HCT116 (cell line): ENCODE measurements at regions not wholly inside any gene's neighbourhood (a gene's known extent, or its start where the extent isn't known, plus 50 kb on each side); places are given as distances from the start of the nearest gene placed in this dataset.

Experiments used
- ATAC-seq: fragments of 200-7000 bp; cut with Tn5 transposase; 2 replicates; pipeline ENCODE4 v1.9.1; 2020; ENCODE audit warnings: mild to moderate bottlenecking, moderate library complexity
- BruUV-seq: library from RNA; stranded (reverse); fragments of 400-500 nt; replicated peaks from 2 replicates; lab custom pipeline; 2021; lab: Mats Ljungman, UMichigan
- CTCF ChIA-PET: fragments of 300-600 bp; sonication (Branson Sonifier 250); formaldehyde crosslinking; loops from one replicate; lab custom pipeline; 2021; ENCODE audit warnings: antibody characterized with exemption; lab: Charles Lee
- POLR2A ChIA-PET: fragments of 300-600, 350-600 bp; sonication (Branson Sonifier 250); formaldehyde crosslinking; loops from one replicate; lab custom pipeline; 2021; ENCODE audit warnings: antibody characterized with exemption; lab: Charles Lee
- RAD21 ChIA-PET, 2 experiments: fragments of 300-600 bp; sonication (Branson Sonifier 250); formaldehyde crosslinking; loops; one replicate each; lab custom pipeline; 2023; ENCODE audit warnings: low total read pairs in 2 of 2; ENCODE audit not compliant: uncharacterized antibody in 2 of 2, unreplicated experiment in 2 of 2, low non-redundant PET in 1 of 2; lab: Charles Lee
- DNase-seq: peaks from one replicate; pipeline ENCODE4 v3.0.0-alpha.2; 2010; ENCODE audit warnings: low read depth, low spot score
- H2AFZ ChIP-seq: fragments of 200-600 bp; shearing (Covaris generic), sonication (generic); 2 replicates; pipeline ENCODE4 v1.6.1; 2017; ENCODE audit warnings: low read depth, mixed run types, mixed read lengths, antibody characterized with exemption, low read length; ENCODE audit not compliant: poor library complexity, severe bottlenecking
- H3K27ac ChIP-seq: 2 replicates; pipeline ENCODE4 v1.5.1; 2012; ENCODE audit warnings: low read depth, low read length
- H3K27me3 ChIP-seq: fragments of 200-600 bp; sonication (generic); 2 replicates; pipeline ENCODE4 v1.6.1; 2016; ENCODE audit warnings: mixed run types, low read length, mixed read lengths; ENCODE audit not compliant: insufficient read depth
- H3K36me3 ChIP-seq, 2 experiments: fragments of 200-500 bp in 1 of 2; fragments of 200-600 bp in 1 of 2; sonication (Bioruptor generic) in 1 of 2; sonication (generic) in 1 of 2; 2 replicates each; pipeline versions ENCODE4 v1.5.1 to v1.6.1; 2014 to 2016; ENCODE audit warnings: low read length in 2 of 2, inconsistent platforms in 1 of 2, mixed read lengths in 1 of 2, mixed run types in 1 of 2; ENCODE audit not compliant: insufficient read depth in 2 of 2, control insufficient read depth in 1 of 2
- H3K4me1 ChIP-seq, 2 experiments: fragments of 200-600 bp in 1 of 2; sonication (generic) in 1 of 2; 2 replicates each; pipeline versions ENCODE4 v1.5.1 to v1.6.1; 2012 to 2017; ENCODE audit warnings: low read length in 2 of 2, inconsistent platforms in 1 of 2, mild to moderate bottlenecking in 1 of 2, mixed read lengths in 1 of 2, mixed run types in 1 of 2, moderate library complexity in 1 of 2; ENCODE audit not compliant: insufficient read depth in 2 of 2, control insufficient read depth in 1 of 2
- H3K4me2 ChIP-seq: fragments of 200-600 bp; sonication (generic); 2 replicates; pipeline ENCODE4 v1.6.1; 2017; ENCODE audit warnings: mixed run types, low read length, mixed read lengths
- H3K4me3 ChIP-seq, 2 experiments: fragments of 200-600 bp in 1 of 2; sonication (generic) in 1 of 2; replicated peaks in 1 of 2; 2 replicates each; pipeline ENCODE4 v1.5.1; 2011 to 2016; ENCODE audit warnings: low read length in 2 of 2, control low read depth in 1 of 2, low read depth in 1 of 2, mild to moderate bottlenecking in 1 of 2, mixed read lengths in 1 of 2, mixed run types in 1 of 2
- H3K79me2 ChIP-seq: fragments of 200-600 bp; sonication (generic); 2 replicates; pipeline ENCODE4 v1.6.1; 2017; ENCODE audit warnings: mild to moderate bottlenecking, mixed run types, low read length, moderate library complexity, mixed read lengths; ENCODE audit not compliant: insufficient read depth
- H3K9ac ChIP-seq: fragments of 200-600 bp; sonication (generic); 2 replicates; pipeline ENCODE4 v1.6.1; 2016; ENCODE audit warnings: low read length, mixed read lengths
- H3K9me2 ChIP-seq: fragments of 200-600 bp; sonication (generic), shearing (Covaris generic); 2 replicates; pipeline ENCODE4 v1.6.1; 2017; ENCODE audit warnings: mixed run types, mild to moderate bottlenecking, moderate library complexity; ENCODE audit not compliant: insufficient read depth
- H3K9me3 ChIP-seq, 2 experiments: fragments of 200-500 bp in 1 of 2; fragments of 200-600 bp in 1 of 2; sonication (Bioruptor generic) in 1 of 2; sonication (generic) in 1 of 2; 2 replicates each; pipeline ENCODE4 v1.6.1; 2014 to 2017; ENCODE audit warnings: low read length in 2 of 2, mixed read lengths in 2 of 2, inconsistent platforms in 1 of 2, low read depth in 1 of 2, mild to moderate bottlenecking in 1 of 2, mixed run types in 1 of 2, moderate library complexity in 1 of 2; ENCODE audit not compliant: control insufficient read depth in 1 of 2, insufficient read depth in 1 of 2
- H4K20me1 ChIP-seq: fragments of 200-600 bp; sonication (generic), shearing (Covaris generic); 2 replicates; pipeline ENCODE4 v1.6.1; 2017; ENCODE audit warnings: mixed run types, mild to moderate bottlenecking, moderate library complexity; ENCODE audit not compliant: insufficient read depth
- CEBPB ChIP-seq: IDR thresholded peaks from 2 replicates; pipeline ENCODE4 v1.6.1; 2012; ENCODE audit warnings: low read depth
- ELF1 ChIP-seq: IDR thresholded peaks from 2 replicates; pipeline ENCODE4 v1.6.1; 2012; ENCODE audit warnings: low read depth, borderline replicate concordance
- EZH2phosphoT487 ChIP-seq: fragments of 200-600 bp; IDR thresholded peaks from 2 replicates; pipeline ENCODE4 v1.6.1; 2018; ENCODE audit warnings: antibody characterized with exemption, borderline replicate concordance
- FOSL1 ChIP-seq: IDR thresholded peaks from 2 replicates; pipeline ENCODE4 v1.6.1; 2012; ENCODE audit warnings: low read depth
- JUND ChIP-seq: IDR thresholded peaks from 2 replicates; pipeline ENCODE4 v1.6.1; 2012
- POLR2A ChIP-seq: IDR thresholded peaks from 2 replicates; pipeline ENCODE4 v1.7.0; 2011; ENCODE audit warnings: borderline replicate concordance; ENCODE audit not compliant: insufficient read depth, insufficient read length; ENCODE audit errors: extremely low read depth
- RAD21 ChIP-seq: IDR thresholded peaks from 2 replicates; pipeline ENCODE4 v1.6.1; 2012; ENCODE audit warnings: low read depth, mild to moderate bottlenecking
- SIN3A ChIP-seq: IDR thresholded peaks from 2 replicates; pipeline ENCODE4 v1.6.1; 2012; ENCODE audit warnings: low read depth
- SRF ChIP-seq: IDR thresholded peaks from 2 replicates; pipeline ENCODE4 v1.6.1; 2012; ENCODE audit warnings: low read depth
- YY1 ChIP-seq: IDR thresholded peaks from 2 replicates; pipeline ENCODE4 v1.6.1; 2011; ENCODE audit warnings: low read length, low read depth, moderate library complexity, mild to moderate bottlenecking; ENCODE audit not compliant: insufficient replicate concordance; ENCODE audit errors: extremely low read depth
- ZFX ChIP-seq: fragments of 450-650 bp; IDR thresholded peaks from 2 replicates; pipeline ENCODE4 v1.6.1; 2017
- ZNF274 ChIP-seq: fragments of 200-500 bp; sonication (Bioruptor generic); IDR thresholded peaks from 2 replicates; pipeline ENCODE4 v1.6.1; 2014; ENCODE audit warnings: mild to moderate bottlenecking, low read depth, low read length, inconsistent platforms
- intact Hi-C: fragments of 100-400 bp; cut with micrococcal nuclease; formaldehyde crosslinking; loops from 2 replicates; pipeline ENCODE4 v1.10.0; 2022
- TF ChIP-seq, protein P1 (sequence below): IDR thresholded peaks from 2 replicates; pipeline ENCODE4 v1.6.1; 2012
- TF ChIP-seq, protein P2 (sequence below): IDR thresholded peaks from 2 replicates; pipeline ENCODE4 v1.6.1; 2012; ENCODE audit warnings: low read depth

DNA sequence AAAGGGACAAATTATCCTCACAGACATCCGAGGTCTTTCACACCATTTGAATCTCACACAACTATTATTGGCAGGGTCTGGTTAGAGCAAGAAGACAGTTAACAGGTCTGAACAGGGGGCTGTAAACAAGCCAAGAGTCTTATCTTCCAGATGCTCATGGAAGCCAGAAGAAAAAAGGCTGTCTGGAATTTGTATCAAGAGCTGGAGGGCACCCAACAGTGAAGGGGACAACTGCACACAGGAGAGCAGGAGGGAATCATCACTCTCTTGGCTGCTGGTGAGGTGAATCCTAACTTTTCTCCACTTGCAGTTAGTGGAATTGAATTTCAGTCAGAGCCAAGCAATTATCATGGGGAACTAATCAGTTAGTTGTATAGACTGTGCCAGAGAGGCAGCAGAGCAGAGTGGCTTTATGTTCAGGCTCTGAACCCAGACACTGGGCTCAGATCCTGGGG is 880.2 kb upstream of the AUTS2 start:
- H3K4me1 ChIP-seq, result no peaks in the 10 kb centered on the region
- no peak overlapping the region for H3K4me3 ChIP-seq
- intact Hi-C loops, result no loop called here
- ChIA-PET POLR2A (no interaction called here), CTCF (no interaction called here), RAD21 (no interaction called here)
- no peak overlapping the region for H3K9ac ChIP-seq
- H4K20me1 ChIP-seq, result no peaks in the 10 kb centered on the region
- DNase-seq (no peak), ATAC-seq (no peak)
- TF ChIP-seq JUND, result no peak
- no peak for TF ChIP-seq EZH2phosphoT487
- TF ChIP-seq FOSL1, result no peak
- TF ChIP-seq, protein P1, sequence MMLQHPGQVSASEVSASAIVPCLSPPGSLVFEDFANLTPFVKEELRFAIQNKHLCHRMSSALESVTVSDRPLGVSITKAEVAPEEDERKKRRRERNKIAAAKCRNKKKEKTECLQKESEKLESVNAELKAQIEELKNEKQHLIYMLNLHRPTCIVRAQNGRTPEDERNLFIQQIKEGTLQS, result no peak
- H3K27me3 ChIP-seq, result no peaks in the 10 kb centered on the region
- no peaks in the 10 kb centered on the region for H3K9me2 ChIP-seq
- no peaks in the 10 kb centered on the region for H3K79me2 ChIP-seq
- peaks cover under 1 to 8% of the 10 kb centered on the region in 2 experiments; a peak in 2 of 4 replicates for H3K9me3 ChIP-seq
- no peak overlapping the region for H3K27ac ChIP-seq
- H2AFZ ChIP-seq, result no peak overlapping the region
- H3K36me3 ChIP-seq, result no peaks in the 10 kb centered on the region
- no peak overlapping the region for H3K4me2 ChIP-seq
- BruUV-seq, result no TSS peak

DNA sequence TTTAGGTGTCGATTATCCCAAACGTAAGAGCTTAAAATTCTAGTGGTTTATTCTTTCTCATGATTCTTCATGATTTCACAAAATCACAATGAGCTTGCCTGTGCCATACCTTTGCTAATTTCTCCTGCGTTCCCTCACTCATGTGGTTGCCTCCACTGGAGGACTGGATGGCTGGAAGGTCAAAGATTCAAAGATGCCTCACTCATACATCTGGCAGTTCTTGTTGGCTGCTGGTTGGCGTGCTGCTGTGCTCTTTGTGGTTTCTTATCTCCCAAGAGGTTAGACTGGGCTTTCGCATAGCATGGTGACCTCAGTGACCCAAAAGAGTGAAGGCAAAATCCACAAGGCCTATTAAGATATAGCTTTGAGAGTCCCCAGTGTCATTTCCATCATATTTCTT is 877.6 kb upstream of the AUTS2 start:
- DNase-seq, result no peak
- Histone ChIP-seq H3K9ac (no peak overlapping the region), H3K27me3 (no peaks in the 10 kb centered on the region), H2AFZ (no peak overlapping the region), H3K36me3 (no peaks in the 10 kb centered on the region), H3K4me3 (no peak overlapping the region), H4K20me1 (no peaks in the 10 kb centered on the region), H3K9me3 (peaks cover 4 to 8% of the 10 kb centered on the region in 2 experiments; a peak in 2 of 4 replicates), H3K9me2 (no peaks in the 10 kb centered on the region), H3K27ac (no peak overlapping the region), H3K4me1 (no peaks in the 10 kb centered on the region), H3K79me2 (no peaks in the 10 kb centered on the region), H3K4me2 (no peak overlapping the region)
- intact Hi-C loops, result no loop called here
- POLR2A ChIA-PET, result no interaction called here
- RAD21 ChIA-PET, result no interaction called here
- no peak for ATAC-seq
- no peak for TF ChIP-seq CEBPB
- TF ChIP-seq RAD21, result no peak
- no peak for TF ChIP-seq ZFX
- no peak for TF ChIP-seq YY1
- no peak for TF ChIP-seq ZNF274
- no peak for TF ChIP-seq SRF
- TF ChIP-seq EZH2phosphoT487, result no peak
- TF ChIP-seq, protein P2, sequence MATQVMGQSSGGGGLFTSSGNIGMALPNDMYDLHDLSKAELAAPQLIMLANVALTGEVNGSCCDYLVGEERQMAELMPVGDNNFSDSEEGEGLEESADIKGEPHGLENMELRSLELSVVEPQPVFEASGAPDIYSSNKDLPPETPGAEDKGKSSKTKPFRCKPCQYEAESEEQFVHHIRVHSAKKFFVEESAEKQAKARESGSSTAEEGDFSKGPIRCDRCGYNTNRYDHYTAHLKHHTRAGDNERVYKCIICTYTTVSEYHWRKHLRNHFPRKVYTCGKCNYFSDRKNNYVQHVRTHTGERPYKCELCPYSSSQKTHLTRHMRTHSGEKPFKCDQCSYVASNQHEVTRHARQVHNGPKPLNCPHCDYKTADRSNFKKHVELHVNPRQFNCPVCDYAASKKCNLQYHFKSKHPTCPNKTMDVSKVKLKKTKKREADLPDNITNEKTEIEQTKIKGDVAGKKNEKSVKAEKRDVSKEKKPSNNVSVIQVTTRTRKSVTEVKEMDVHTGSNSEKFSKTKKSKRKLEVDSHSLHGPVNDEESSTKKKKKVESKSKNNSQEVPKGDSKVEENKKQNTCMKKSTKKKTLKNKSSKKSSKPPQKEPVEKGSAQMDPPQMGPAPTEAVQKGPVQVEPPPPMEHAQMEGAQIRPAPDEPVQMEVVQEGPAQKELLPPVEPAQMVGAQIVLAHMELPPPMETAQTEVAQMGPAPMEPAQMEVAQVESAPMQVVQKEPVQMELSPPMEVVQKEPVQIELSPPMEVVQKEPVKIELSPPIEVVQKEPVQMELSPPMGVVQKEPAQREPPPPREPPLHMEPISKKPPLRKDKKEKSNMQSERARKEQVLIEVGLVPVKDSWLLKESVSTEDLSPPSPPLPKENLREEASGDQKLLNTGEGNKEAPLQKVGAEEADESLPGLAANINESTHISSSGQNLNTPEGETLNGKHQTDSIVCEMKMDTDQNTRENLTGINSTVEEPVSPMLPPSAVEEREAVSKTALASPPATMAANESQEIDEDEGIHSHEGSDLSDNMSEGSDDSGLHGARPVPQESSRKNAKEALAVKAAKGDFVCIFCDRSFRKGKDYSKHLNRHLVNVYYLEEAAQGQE, result no peak
- TF ChIP-seq SIN3A, result no peak
- no peak for TF ChIP-seq POLR2A
- no peak for TF ChIP-seq JUND
- TF ChIP-seq, protein P1, result no peak
- no peak for TF ChIP-seq FOSL1
- TF ChIP-seq ELF1, result no peak
- CTCF ChIA-PET, result no interaction called here
- BruUV-seq, result no TSS peak
